Stimulated activated CD4-positive, alpha-beta T cell treated with anti-CD3 and anti-CD28 coated beads, Interleukin-4, amount 100 ng/mL, for 1 hour (primary cell): ENCODE measurements at regions not wholly inside any gene's neighbourhood (a gene's known extent, or its start where the extent isn't known, plus 50 kb on each side); places are given as distances from the start of the nearest gene placed in this dataset.

Experiments
- DNase-seq: peaks from one replicate; pipeline ENCODE4 v3.0.0-alpha.2; 2020

- DNase-seq = no peak
These were observed 595.6 kb upstream of the TENM3 start for GRCh38 chr4:181647396-181648147.

- DNase-seq = no peak
These were observed 593.0 kb upstream of the TENM3 start for GRCh38 chr4:181650033-181650825.

- DNase-seq = no peak
These were observed 586.5 kb upstream of the TENM3 start for GRCh38 chr4:181656748-181657147.

- DNase-seq = no peak
These were observed 584.0 kb upstream of the TENM3 start for GRCh38 chr4:181659202-181659601.

- DNase-seq = no peak
These were observed 583.3 kb upstream of the TENM3 start for GRCh38 chr4:181659876-181660275.

GRCh38 chr4:181661090-181661489 lies 582.1 kb upstream of the TENM3 start:
- DNase-seq = no peak

GRCh38 chr4:181661923-181662322 lies 581.3 kb upstream of the TENM3 start:
- no peak for DNase-seq

- no peak for DNase-seq
These were observed 580.8 kb upstream of the TENM3 start for GRCh38 chr4:181662383-181662782.

- no peak for DNase-seq
These were observed 572.7 kb upstream of the TENM3 start for GRCh38 chr4:181670506-181670905.

- no peak for DNase-seq
These were observed 571.5 kb upstream of the TENM3 start for GRCh38 chr4:181671672-181672071.

- DNase-seq = no peak
These were observed 570.5 kb upstream of the TENM3 start for GRCh38 chr4:181672751-181673150.

GRCh38 chr4:181674315-181674875 lies 568.8 kb upstream of the TENM3 start:
- DNase-seq = no peak

- DNase-seq = no peak
These were observed 566.7 kb upstream of the TENM3 start for GRCh38 chr4:181676546-181676945.

GRCh38 chr4:181677201-181677600 lies 566.0 kb upstream of the TENM3 start:
- DNase-seq = no peak

GRCh38 chr4:181677621-181678020 lies 565.6 kb upstream of the TENM3 start:
- no peak for DNase-seq

GRCh38 chr4:181679754-181680153 lies 563.4 kb upstream of the TENM3 start:
- DNase-seq = no peak

GRCh38 chr4:181682367-181683047 lies 560.7 kb upstream of the TENM3 start:
- no peak for DNase-seq

- no peak for DNase-seq
These were observed 558.9 kb upstream of the TENM3 start for GRCh38 chr4:181684310-181684709.

- no peak for DNase-seq
These were observed 557.7 kb upstream of the TENM3 start for GRCh38 chr4:181685461-181685860.

- DNase-seq = no peak
These were observed 557.3 kb upstream of the TENM3 start for GRCh38 chr4:181685911-181686310.

- DNase-seq = no peak
These were observed 556.1 kb upstream of the TENM3 start for GRCh38 chr4:181687116-181687515.

GRCh38 chr4:181688432-181688831 lies 554.8 kb upstream of the TENM3 start:
- no peak for DNase-seq

GRCh38 chr4:181688872-181689271 lies 554.3 kb upstream of the TENM3 start:
- no peak for DNase-seq
